ENCODE measurements at regions not wholly inside any gene's neighbourhood (a gene's known extent, or its start where the extent isn't known, plus 50 kb on each side); places are given as distances from the start of the nearest gene placed in this dataset.
A peak's percentile ranks its signal among the peaks of the same experiment; 100 is the strongest.
"Not testable (repeated sequence)": the region's sequence is repeated elsewhere in the genome, so short reads cannot be mapped to it uniquely, and the experiment has no call there.

DNA sequence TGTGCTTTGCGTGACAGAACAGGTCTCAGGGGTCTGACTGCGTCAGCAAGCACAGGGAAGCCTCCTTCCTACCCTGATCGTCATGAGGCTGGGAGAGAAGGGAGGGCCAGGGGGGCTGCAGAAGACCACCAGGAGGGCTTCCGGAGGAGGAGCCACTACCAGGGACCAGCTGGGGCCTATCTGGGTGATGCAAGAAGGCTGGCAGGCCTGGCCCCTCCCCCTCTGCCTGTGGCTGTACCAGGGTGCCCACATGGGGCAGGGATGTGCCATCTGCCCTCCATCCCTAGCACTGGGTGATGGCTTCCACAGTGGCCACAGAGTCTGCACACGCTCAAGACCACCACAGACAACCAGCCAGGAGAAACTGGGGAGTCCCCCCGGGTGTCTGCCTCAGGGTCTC, 116.4 kb upstream of the NKX1-1 start:
- Histone ChIP-seq H3K9me3 (ENCODE audit: control insufficient read depth in 4 of 4, insufficient read depth in 3 of 4, low read length in 3 of 4) (peaks cover 0 to 5% (median 3%) of the 10 kb centered on the region in 4 donors), H3K27me3 (ENCODE audit: control insufficient read depth in 3 of 3, insufficient read depth in 3 of 3, low read length in 2 of 3) (peaks cover 0 to 20% (median 4%) of the 10 kb centered on the region in 3 donors), H3K9ac (ENCODE audit: insufficient read depth in 1 of 2, low read length in 2 of 2) (no peak overlapping the region), H3K27ac (ENCODE audit: low read depth in 1 of 2, low read length in 1 of 2) (no peak overlapping the region), H3K36me3 (ENCODE audit: control insufficient read depth in 4 of 4, insufficient read depth in 4 of 4, low read length in 4 of 4) (no peaks in the 10 kb centered on the region), H3K4me3 (no peak overlapping the region), H3K4me1 (ENCODE audit: control insufficient read depth in 5 of 5, insufficient read depth in 5 of 5, low read length in 5 of 5) (no peaks in the 10 kb centered on the region)
- ATAC-seq (ENCODE audit: insufficient read depth, low FRiP score) (no peak), DNase-seq (no peak)
- TF ChIP-seq, protein P1, sequence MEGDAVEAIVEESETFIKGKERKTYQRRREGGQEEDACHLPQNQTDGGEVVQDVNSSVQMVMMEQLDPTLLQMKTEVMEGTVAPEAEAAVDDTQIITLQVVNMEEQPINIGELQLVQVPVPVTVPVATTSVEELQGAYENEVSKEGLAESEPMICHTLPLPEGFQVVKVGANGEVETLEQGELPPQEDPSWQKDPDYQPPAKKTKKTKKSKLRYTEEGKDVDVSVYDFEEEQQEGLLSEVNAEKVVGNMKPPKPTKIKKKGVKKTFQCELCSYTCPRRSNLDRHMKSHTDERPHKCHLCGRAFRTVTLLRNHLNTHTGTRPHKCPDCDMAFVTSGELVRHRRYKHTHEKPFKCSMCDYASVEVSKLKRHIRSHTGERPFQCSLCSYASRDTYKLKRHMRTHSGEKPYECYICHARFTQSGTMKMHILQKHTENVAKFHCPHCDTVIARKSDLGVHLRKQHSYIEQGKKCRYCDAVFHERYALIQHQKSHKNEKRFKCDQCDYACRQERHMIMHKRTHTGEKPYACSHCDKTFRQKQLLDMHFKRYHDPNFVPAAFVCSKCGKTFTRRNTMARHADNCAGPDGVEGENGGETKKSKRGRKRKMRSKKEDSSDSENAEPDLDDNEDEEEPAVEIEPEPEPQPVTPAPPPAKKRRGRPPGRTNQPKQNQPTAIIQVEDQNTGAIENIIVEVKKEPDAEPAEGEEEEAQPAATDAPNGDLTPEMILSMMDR (IDR thresholded peaks at IDR 0.05; ENCODE audit: control extremely low read depth, extremely low read depth): no peak
- WGBS, 2 donors: 87 to 95% methylated on average over 6 of the region's 6 CpGs

DNA sequence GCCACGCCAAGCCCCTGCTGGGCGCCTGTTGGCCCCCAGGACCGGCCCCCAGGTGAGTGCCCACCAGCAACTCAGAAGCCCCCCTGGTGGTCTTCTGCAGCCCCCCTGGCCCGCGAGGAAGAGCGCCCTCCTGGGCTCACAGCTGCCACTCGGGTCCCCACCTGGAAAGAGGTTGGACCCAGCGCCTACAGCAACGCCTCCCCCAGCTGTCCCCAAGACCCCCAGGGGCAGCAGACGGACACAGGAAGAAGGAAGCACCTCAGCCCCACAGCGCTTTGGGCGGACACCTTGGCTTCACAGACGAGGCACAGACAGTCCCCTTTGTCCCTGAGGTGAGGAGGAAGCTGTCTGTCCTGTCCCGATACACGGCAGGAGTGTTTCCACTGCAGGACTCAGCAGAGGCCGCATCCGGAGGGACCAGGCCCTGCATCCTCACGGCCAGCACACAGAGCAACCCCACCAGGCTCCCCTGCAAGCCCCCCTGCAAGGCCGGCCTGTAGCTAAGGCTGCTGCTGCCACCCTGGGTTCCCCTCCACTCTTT, 115.6 kb upstream of the NKX1-1 start:
- ATAC-seq (ENCODE audit: insufficient read depth, low FRiP score) (no peak), DNase-seq (no peak)
- Histone ChIP-seq H3K4me3 (no peak overlapping the region), H3K4me1 (ENCODE audit: control insufficient read depth in 5 of 5, insufficient read depth in 5 of 5, low read length in 5 of 5) (no peaks in the 10 kb centered on the region), H3K36me3 (ENCODE audit: control insufficient read depth in 4 of 4, insufficient read depth in 4 of 4, low read length in 4 of 4) (no peaks in the 10 kb centered on the region), H3K9me3 (ENCODE audit: control insufficient read depth in 4 of 4, insufficient read depth in 3 of 4, low read length in 3 of 4) (peaks cover 0 to 5% (median 3%) of the 10 kb centered on the region in 4 donors), H3K27me3 (ENCODE audit: control insufficient read depth in 3 of 3, insufficient read depth in 3 of 3, low read length in 2 of 3) (peaks cover 0 to 18% (median 7%) of the 10 kb centered on the region in 3 donors), H3K27ac (ENCODE audit: low read depth in 1 of 2, low read length in 1 of 2) (no peak overlapping the region), H3K9ac (ENCODE audit: insufficient read depth in 1 of 2, low read length in 2 of 2) (no peak overlapping the region)
- TF ChIP-seq, protein P1 (IDR thresholded peaks at IDR 0.05; ENCODE audit: control extremely low read depth, extremely low read depth): no peak
- 82 to 87% methylated on average over 19 of the region's 19 CpGs for WGBS, 2 donors

DNA sequence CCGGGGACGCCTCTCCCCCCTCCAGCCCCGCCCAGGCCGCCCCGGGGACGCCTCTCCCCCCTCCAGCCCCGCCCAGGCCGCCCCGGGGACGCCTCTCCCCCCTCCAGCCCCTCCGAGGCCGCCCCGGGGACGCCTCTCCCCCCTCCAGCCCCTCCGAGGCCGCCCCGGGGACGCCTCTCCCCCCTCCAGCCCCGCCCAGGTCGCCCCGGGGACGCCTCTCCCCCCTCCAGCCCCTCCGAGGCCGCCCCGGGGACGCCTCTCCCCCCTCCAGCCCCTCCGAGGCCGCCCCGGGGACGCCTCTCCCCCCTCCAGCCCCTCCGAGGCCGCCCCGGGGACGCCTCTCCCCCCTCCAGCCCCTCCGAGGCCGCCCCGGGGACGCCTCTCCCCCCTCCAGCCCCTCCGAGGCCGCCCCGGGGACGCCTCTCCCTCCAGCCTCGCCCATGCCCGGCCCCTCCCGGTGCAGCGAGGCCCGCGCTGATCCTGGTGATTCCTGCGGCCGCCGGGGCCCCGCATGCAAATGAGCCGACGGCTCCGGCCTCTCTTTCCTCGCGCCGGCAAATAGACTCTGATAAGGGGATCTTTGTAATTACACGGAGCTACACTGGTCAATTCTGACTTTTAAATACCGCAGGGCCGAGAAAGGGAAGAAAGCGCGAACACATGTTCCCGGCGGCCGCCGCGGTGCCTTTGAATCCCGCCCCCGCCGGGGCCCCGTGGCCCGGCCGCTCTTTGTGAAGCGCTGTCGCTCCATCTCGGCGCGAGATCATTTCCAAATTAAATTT, 114.7 kb upstream of the NKX1-1 start:
- not testable (repeated sequence) for H3K27ac ChIP-seq (ENCODE audit: low read depth in 1 of 2, low read length in 1 of 2); H3K4me3 ChIP-seq; H3K4me1 ChIP-seq (ENCODE audit: control insufficient read depth in 5 of 5, insufficient read depth in 5 of 5, low read length in 5 of 5); H3K9ac ChIP-seq (ENCODE audit: insufficient read depth in 1 of 2, low read length in 2 of 2); H3K36me3 ChIP-seq (ENCODE audit: control insufficient read depth in 4 of 4, insufficient read depth in 4 of 4, low read length in 4 of 4); H3K9me3 ChIP-seq (ENCODE audit: control insufficient read depth in 4 of 4, insufficient read depth in 3 of 4, low read length in 3 of 4)
- ATAC-seq (ENCODE audit: insufficient read depth, low FRiP score) (peak; percentile 59), DNase-seq (peak; percentile 16 to 45 (median 44))
- peaks cover 0 to 22% (median 9%) of the 10 kb centered on the region in 3 donors for H3K27me3 ChIP-seq (ENCODE audit: control insufficient read depth in 3 of 3, insufficient read depth in 3 of 3, low read length in 2 of 3)
- WGBS, 2 donors: 7 to 11% methylated on average over 38 to 61 of the region's 79 CpGs

DNA sequence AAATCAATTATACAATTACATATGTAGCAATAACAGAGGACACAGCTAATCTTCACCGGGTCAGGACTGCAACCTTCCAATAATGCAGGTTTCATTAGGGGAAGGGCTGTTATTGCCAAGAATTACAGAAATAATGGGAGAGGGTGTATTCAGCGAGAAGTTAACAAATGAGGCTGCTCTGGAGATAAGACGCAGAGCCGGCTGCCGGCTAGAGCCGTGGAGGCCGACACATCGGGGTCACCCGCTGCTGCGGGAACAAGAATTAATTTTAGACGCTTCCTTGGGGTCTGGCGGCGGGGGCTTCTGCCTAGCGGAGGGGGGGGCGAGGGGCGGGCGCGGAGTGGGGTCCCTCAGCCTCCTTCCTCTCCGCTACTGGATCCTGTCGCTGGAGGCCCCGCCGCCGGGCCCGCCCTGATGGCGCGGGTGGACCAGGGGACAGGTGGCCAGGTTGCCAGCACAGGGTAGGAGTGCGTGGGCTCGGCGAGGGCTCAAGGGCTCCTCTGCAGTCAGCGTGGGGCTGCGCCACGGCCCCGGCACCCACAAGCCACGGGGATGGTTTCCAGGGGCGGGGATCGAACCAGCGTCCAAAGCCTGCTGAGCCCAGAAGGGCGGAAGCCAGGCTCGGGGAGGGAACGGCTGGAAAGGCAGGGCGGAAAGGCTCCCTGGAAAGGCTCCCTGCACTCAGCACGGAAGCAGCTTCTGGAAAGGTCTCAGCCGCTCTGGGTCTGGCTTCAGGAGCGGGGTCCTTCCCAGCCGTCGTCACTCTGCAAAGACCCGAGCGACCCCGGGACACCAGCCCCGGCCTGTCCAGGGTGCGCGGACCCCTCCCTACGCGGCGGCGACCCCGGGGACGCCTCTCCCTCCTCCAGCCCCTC, 113.8 kb upstream of the NKX1-1 start:
- Histone ChIP-seq H3K27ac (ENCODE audit: low read depth in 1 of 2, low read length in 1 of 2) (peak overlapping the region in 1 of 2 donors; percentile 76), H3K9me3 (ENCODE audit: control insufficient read depth in 4 of 4, insufficient read depth in 3 of 4, low read length in 3 of 4) (peaks cover 0 to 5% (median 2%) of the 10 kb centered on the region in 4 donors), H3K27me3 (ENCODE audit: control insufficient read depth in 3 of 3, insufficient read depth in 3 of 3, low read length in 2 of 3) (peaks cover 0 to 24% (median 9%) of the 10 kb centered on the region in 3 donors), H3K4me1 (ENCODE audit: control insufficient read depth in 5 of 5, insufficient read depth in 5 of 5, low read length in 5 of 5) (no peaks in the 10 kb centered on the region), H3K4me3 (no peak overlapping the region), H3K9ac (ENCODE audit: insufficient read depth in 1 of 2, low read length in 2 of 2) (no peak overlapping the region), H3K36me3 (ENCODE audit: control insufficient read depth in 4 of 4, insufficient read depth in 4 of 4, low read length in 4 of 4) (no peaks in the 10 kb centered on the region)
- ATAC-seq (ENCODE audit: insufficient read depth, low FRiP score) (no peak), DNase-seq (peak in 2 of 3 donors; percentile 25 to 37)
- TF ChIP-seq, protein P1 (IDR thresholded peaks at IDR 0.05; ENCODE audit: control extremely low read depth, extremely low read depth): no peak
- 59 to 80% methylated on average over 52 to 58 of the region's 58 CpGs for WGBS, 2 donors
